SK-N-SH treated with all-trans-retinoic acid at 6 μM for 48 hours (cell line): ENCODE measurements at regions not wholly inside any gene's neighbourhood (a gene's known extent, or its start where the extent isn't known, plus 50 kb on each side); places are given as distances from the start of the nearest gene placed in this dataset.

Experiments used
- OSR1 ChIP-seq: fragments of 250-450 bp; sonication (Bioruptor Pico); IDR thresholded peaks from 2 replicates; pipeline ENCODE4 v1.8.0; 2022; ENCODE audit warnings: moderate library complexity, mild to moderate bottlenecking, inconsistent platforms
- PATZ1 ChIP-seq: fragments of 250-450 bp; sonication (Bioruptor Pico); IDR thresholded peaks from 2 replicates; pipeline ENCODE4 v1.8.0; 2020; ENCODE audit warnings: mild to moderate bottlenecking, moderate library complexity, borderline replicate concordance
- ZFP3 ChIP-seq: fragments of 250-450 bp; sonication (Bioruptor Pico); IDR thresholded peaks from 2 replicates; pipeline ENCODE4 v1.5.0; 2020; ENCODE audit warnings: mild to moderate bottlenecking, moderate library complexity
- ZFP30 ChIP-seq: fragments of 450-650 bp; formaldehyde crosslinking; IDR thresholded peaks from 2 replicates; pipeline ENCODE4 v1.5.0; 2022; ENCODE audit warnings: mild to moderate bottlenecking, moderate library complexity
- TF ChIP-seq, protein P1 (sequence below): fragments of 250-450 bp; sonication (Bioruptor Pico); IDR thresholded peaks from 2 replicates; pipeline ENCODE4 v1.5.1; 2020; ENCODE audit warnings: low read depth, mild to moderate bottlenecking, moderate library complexity

DNA sequence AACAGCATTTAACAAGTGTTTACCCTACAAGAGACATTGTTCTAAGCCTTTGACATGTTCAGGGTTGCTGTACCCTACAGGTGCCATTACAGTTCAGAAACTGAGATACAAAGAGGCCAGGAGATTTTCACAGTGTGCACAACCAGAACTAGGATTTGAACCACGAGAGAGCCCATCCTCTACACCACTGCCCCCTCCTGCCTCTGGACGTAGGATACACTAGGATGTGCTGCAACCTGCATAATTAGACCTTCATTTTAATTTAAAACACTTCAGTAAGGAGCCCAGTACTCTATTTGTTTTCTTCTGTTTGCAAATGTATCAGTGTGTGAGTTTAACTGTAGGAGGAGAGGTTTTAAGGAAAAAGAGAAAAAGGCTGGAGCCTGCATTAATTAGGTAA is 123.1 kb upstream of the RARB start:
- TF ChIP-seq PATZ1: no peak
- no peak for TF ChIP-seq ZFP3 (CRISPR knock-in tag)
- no peak for TF ChIP-seq ZFP30
- TF ChIP-seq, protein P1, sequence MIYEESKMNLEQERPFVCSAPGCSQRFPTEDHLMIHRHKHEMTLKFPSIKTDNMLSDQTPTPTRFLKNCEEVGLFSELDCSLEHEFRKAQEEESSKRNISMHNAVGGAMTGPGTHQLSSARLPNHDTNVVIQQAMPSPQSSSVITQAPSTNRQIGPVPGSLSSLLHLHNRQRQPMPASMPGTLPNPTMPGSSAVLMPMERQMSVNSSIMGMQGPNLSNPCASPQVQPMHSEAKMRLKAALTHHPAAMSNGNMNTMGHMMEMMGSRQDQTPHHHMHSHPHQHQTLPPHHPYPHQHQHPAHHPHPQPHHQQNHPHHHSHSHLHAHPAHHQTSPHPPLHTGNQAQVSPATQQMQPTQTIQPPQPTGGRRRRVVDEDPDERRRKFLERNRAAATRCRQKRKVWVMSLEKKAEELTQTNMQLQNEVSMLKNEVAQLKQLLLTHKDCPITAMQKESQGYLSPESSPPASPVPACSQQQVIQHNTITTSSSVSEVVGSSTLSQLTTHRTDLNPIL (CRISPR knock-in tag): no peak
- no peak for TF ChIP-seq OSR1 (CRISPR knock-in tag)
